GM19397 (cell line): ENCODE measurements at regions not wholly inside any gene's neighbourhood (a gene's known extent, or its start where the extent isn't known, plus 50 kb on each side); places are given as distances from the start of the nearest gene placed in this dataset.
"Not testable (repeated sequence)": the region's sequence is repeated elsewhere in the genome, so short reads cannot be mapped to it uniquely, and the experiment has no call there.

Experiments used
- ATAC-seq: cut with Tn5 transposase; IDR thresholded peaks from one replicate; pipeline ENCODE4 v1.9.1; 2021; ENCODE audit warnings: mild to moderate bottlenecking, moderate library complexity; ENCODE audit not compliant: unreplicated experiment

DNA sequence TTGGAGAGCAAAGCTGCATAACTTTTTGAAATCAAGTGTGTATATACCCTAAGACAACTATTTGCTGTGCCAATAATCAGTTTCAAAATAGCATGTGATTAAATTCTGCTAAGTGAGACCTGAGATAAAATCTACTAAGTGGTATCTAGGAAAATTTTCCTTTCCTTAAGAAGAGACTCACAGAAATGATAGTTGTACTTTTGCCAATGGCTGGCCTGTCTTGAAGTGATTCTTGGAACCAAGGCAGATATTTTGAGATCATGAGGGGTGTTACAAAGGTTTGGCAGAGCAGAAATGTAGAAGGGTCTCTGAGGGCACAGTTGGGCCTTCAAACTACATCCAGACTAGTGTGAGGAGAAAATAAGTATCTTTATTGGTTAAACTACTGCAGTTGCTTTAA, 902.6 kb upstream of the TENM4 start:
- no peak for ATAC-seq

DNA sequence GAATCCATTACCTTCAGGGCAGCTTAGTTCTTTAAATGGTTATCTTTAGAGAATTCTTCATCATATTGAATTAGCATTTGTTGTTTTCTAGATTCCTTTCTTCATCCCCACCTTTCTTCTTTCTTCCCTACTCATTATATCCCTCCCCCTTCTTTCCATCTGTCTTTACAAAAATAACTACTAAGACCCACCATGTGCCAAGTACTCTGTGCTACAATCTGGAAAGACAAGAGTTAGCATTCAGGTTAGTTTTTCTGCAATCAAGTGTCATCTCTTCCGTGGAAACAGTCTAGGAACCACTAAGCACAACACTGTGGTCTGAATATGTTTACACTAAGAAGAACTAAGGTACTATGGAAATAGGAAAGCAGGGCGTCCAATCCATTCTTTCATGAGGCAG, 897.4 kb upstream of the TENM4 start:
- ATAC-seq = no peak

DNA sequence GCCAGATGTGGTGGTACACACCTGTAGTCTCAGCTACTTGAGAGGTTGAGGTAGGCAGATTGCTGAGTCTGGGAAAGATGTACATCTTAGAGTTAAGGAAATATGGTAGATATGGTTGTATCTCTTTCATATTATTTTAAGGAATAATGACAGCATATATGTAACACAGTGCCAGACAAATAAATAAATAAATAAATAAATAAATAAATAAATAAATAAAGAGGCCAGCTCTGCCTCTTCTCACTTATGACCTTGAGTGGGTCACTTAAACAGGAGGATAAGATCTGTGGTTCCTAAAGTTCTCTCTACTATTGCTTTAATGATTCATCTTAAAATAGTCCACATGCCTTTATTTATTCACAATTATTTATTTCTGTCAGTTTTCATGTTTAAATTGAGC, 890.9 kb upstream of the TENM4 start:
- ATAC-seq = no peak

DNA sequence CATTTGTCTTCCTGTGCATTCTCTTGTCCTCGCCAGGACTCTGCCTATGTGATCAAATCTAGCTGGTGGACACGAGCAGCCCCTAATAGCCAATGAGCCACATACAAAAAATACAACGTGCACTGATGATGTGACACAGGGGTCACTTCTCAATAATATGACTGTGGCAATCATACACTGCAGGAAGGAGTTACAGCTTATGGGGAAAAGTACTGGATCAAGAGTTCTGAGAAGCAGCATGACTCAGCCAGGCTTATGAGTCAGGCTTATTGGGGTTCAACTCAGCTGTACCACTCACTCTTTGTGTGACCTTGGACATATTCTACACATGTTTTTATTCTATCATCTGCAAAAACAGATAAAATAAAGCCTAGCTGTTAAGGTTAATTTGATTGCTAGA, 889.4 kb upstream of the TENM4 start:
- ATAC-seq = no peak

DNA sequence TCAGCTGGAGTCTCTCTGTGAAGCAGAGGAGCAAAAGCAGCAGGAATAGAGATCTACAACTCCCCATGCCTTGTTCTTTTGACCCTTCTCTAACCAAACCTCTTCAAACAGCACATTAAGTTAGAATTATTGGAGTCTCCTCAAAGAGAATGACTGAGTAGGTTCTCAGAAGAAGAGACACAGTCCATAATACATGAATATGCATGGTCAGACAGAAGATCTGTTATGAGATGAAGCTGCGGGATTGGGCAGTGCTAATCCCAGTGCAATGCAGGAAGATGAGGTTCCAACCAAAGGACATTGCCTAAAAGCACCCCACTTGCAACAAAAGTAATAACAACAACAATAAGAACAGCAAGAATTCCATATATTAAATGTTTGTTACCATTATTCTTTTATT, 887.9 kb upstream of the TENM4 start:
- ATAC-seq = no peak

DNA sequence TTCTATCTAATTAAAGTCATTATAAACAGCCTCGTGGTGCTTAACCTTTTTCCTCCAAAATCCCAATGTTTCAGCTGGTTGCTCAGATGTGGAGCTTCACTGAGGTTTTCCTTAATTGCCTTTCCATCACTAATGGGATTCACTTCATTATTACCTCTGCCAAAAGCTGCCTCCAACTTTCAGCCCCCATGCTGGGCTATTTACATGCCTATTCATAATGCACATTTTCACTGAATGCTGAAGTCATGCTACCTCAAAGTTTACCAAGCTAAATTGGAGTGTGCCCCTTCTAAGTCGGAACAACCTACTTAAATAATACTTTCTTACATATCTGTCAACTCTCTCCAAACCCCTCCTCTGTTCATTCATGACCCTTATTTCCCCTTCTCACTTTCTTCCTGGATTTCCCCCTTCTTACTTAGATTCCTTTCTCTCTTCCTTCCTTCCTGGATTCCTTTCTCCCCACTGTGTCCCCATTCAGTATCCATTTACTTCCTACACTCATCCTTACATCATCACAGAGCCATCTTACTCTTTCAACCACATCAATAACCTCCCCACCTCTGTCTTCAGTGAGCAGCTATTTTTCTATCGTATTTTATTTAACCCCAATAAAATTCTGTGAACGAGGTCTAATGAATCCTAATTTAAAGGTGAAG, 887.3 kb upstream of the TENM4 start:
- ATAC-seq = no peak

DNA sequence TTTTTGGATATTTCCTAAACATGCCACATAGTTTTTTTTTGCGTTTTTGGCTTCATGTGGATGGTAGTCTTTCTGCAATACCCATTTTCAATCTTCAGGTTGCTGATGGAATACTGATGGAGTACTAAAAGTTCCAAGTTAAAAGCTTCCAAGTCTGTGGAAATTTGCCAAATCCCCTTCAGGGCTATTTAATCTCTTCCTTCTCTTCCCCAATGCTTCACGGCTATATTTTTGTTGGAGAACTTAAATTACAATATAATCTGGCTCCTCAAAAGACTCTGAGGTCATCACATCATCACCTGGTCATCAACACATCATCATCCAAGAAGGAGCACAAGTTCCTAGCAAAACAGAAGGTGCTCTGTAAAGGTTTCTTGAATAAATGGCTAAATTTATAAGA, 881.0 kb upstream of the TENM4 start:
- no peak for ATAC-seq

DNA sequence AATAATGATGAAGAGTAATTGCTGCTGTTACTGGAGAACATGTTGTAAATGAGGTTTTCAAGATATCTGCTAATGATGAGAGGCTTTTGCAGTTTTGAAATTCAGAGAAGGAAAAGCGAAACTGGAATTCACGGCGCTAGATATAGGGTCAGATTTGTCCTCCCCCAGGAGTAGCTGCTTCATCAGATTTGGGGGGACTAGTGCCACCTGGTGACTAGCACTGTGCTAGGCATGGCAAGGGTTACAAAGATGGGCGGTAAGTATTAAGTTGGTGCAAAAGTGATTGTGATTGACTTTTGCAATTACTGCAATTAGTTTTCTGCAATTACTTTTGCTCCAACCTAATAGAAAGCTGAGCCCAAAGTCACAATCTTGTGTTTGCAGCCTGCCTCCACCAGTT, 879.9 kb upstream of the TENM4 start:
- no peak for ATAC-seq

DNA sequence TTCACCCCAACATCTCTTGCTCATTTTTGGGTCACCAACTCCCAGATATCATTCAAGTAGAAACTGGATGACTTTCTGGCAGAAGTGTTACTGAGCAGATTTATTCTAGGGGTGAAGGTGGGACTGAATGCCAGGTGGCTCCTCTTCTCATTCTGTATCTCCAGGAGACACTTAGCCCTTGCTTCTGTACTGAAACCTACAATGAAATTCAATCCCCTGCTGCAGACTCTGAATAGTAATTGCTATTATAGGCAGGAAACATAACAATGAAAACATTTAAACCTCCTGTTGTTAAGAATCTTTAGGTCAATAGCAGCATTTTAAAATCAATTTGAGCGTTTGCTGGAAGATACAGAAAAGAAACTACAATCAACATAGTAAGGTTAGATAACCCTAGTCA, 879.4 kb upstream of the TENM4 start:
- ATAC-seq = no peak

DNA sequence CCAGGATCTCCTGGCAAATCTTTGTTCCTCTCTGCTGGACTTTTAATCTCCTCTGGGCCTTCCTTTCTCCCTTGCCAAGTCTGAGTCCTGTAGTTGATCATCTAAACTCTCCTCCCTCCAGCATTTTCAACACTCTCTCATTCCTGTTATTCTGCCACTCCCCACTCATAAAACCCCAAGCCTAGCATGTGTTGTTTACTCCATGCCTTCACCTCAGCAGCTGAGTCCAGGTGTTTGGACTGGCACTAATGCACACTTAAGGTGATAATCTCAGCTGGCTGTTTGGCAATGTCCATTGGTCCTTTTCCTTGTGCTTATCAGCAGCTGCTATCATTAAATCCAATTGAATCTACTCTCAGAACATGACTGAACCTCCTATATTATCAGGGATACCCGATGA, 876.8 kb upstream of the TENM4 start:
- no peak for ATAC-seq

DNA sequence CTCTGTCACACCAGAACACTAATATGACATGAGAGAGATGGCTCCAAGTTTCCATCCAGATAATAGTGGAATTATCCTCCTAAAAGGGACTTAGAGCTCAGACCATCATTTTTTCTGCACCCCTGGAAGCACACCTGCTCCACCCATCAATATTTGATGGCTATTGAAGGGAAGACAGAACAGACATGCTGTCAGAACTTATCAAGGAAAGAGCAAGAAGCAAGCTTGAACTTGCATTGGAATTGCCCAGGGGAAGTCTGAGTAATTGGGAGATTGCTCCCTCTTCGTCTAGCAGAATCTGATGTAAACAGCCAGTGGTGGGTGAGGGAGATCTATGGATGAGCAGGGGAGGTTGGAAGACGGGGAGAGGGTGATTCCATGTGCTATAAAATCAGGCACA, 874.4 kb upstream of the TENM4 start:
- no peak for ATAC-seq

DNA sequence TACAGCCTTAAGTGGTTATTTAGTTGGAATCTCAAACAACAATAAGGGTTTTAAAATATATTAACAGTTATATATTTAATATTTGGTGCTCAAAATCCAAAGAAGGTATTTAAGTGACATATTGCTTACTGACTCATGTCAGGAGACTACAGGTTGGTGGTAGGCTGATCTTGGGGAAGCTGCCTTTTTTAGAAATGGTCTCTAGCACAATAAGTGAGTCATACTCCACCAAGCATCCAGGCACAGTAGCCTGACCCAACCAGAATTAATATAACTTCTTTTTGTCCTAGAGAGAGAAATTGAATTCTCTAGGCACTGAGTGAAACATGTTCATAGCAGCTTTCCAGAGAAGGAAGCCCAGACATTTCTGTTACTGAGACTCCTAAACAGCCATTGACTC, 868.5 kb upstream of the TENM4 start:
- no peak for ATAC-seq

DNA sequence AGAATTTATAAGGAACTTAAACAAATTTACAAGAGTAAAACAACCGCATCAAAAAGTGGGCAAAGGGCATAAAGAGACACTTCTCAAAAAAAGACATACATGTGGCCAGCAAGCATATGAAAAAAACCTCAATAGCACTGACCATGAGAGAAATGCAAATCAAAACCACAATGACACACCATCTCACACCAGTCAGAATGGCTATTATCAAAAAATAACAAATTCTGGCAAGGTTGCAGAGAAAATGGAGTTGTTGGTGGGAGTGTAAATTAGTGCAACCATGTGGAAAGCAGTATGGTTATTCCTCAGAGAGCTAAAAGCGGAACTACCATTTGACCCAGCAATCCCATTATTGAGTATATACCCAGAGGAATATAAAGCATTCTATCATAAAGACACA, 866.8 kb upstream of the TENM4 start:
- no peak for ATAC-seq

DNA sequence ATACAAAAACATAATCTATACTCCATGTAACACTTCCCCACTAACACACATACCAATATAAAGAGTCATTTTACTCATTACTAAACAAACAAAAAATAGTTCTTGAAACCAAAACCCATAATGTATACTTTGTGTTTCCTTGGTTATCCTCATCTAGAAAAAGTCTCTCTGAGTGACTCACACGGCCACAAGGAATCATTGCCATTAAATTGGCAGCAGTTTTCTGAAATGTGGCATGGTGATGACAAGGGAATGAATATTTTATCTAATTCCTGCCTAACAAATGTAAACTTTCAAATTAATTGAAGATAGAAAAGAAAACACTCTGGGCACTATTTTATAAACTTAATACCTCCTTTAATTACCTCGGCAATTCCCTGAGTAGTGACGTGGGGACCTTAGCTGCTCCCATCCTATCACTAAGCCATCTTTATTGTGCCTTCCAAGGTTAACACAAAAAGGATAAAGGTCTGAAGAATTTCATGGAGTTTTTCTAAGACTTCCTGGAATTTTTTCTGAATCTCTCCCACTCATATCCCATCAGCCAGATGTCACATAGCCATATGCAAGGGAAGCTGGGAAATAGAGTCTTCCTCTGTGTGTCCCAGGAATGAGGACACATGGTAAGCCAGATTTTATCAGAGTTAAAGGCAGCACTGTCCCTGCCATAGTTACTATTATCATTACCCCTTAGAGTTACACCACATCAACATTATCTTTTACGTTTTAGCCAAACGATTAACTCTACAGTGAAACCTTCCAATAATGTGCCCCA, 857.2 kb upstream of the TENM4 start:
- no peak for ATAC-seq

DNA sequence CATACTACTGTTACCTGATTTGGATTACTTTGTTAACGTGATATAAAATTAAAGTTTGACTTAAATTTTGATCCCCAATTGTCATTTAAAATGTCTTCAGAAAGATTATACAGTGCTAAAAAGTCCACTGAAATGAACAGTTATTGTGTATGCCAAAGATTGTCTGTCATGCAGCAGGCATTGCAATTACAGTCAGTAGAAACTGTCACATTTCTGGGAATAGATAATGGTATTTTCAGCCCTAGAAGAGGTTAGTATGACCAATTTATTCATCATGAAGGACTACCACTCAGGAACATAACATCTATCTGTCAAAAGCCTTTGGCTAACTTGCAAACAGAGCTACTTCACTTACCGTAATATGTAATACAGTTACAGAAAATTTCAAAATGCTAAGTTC, 852.5 kb upstream of the TENM4 start:
- no peak for ATAC-seq

DNA sequence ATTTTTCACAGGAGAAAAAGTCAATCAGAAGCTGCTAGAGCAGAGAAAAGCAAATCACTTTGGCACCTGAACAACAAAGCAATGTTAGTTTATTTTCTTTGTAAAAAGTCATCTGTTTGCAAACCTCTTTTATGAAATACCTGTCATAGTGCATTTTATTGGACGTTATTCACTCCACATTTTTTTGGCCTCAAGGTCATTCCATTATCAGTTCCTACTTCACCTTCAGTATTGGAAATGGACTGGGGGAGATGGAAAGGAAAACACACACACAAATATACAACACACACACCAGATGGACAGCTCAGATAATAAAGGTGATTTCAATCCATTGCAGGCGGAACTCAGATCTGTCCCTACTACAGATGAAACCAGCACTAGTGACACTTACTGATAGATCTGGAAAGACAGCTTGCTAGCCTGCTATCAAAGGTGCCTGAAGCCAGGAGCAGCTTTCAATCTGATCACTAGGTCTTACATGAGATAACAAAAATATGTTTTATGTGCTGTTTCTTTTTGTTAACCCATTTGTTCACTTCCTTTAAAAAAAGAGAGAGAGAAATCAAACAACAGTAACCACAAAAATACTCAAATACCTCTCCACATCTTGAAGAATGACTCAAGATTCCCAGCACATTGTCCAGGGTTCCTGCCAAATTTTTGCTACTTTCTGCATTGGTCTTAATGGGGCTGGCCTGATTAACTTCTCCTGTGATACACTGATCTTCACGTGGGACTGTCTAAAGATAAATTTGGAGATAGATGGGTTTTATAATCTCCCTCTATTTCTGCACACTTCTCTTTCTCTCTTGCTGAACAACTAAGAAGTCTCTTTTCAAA, 844.3 kb upstream of the TENM4 start:
- ATAC-seq = no peak

DNA sequence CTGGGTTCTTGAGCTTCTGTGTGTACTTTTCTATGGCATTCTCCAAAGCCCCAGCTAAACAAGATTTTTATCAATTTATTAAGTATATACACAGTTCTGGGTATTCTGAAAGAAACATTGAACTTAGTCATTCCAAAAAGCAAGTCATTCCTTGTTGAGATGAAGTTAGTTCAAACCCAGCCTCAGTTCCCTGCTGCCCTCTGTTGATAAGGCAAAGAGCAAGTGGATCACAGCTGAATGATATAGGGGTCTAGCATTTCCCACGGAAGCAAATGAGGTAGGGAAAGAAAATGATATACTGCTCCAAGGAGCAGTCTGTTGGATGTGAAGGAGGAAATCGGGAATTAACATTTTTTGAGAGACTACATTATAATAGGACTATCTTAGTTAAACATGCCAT, 841.8 kb upstream of the TENM4 start:
- ATAC-seq = no peak

DNA sequence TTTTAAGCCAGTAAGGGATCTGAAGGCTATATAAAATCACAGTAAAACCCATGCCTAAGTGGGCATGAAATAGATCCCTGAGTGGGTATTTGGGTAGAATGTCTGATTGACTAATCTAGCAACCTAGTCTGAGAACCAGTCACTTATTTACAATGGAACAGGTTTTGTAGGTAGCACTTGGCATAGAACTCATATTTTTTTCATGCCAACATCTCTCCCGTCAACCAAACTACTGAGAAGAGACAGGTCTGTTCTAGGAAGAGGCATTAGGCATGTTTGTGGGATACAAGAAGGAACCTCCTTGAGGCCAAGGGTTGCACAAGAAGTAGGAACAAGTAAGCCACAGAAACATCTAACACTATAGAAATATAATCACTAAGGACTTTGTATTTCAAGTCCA, 840.4 kb upstream of the TENM4 start:
- ATAC-seq = no peak

DNA sequence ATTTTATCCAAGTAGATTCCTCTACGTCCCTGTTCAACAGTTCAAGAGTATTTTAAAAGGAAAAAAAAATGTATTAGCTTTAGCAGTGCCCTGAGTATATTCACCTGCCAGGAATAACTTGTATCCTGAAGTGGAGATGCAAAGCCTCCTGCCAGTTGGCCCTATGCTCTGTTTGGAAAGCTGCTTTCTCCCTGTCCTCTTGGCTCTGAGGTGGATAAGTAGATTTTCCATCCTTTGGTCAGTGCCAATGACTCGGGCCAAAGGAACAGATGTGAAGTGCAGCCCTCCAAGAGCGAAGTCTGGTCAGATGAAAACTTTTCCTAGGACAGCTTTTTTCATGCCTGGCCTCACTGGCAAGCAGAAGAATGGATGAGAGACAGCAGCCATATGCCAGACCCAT, 839.9 kb upstream of the TENM4 start:
- ATAC-seq = no peak

DNA sequence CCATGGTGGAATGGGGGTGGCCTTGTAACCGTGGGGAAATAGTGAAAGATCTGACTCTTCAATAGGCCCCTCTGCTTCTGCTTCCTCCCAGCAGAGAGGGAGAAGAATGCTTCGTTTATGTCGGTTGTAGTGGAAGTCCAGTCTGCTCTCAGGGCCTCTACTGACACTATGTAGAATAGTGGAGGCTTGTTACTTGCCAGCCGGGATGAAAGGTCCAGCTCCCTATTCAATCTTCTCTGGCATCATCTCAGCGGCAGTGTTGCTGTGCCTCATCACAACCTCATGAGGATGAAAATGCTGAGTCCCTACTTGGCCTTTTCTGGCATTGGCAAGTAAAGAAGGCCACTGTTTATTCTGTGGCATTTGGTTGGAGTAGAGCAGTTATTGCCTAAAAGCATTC, 820.9 kb upstream of the TENM4 start:
- ATAC-seq = no peak

DNA sequence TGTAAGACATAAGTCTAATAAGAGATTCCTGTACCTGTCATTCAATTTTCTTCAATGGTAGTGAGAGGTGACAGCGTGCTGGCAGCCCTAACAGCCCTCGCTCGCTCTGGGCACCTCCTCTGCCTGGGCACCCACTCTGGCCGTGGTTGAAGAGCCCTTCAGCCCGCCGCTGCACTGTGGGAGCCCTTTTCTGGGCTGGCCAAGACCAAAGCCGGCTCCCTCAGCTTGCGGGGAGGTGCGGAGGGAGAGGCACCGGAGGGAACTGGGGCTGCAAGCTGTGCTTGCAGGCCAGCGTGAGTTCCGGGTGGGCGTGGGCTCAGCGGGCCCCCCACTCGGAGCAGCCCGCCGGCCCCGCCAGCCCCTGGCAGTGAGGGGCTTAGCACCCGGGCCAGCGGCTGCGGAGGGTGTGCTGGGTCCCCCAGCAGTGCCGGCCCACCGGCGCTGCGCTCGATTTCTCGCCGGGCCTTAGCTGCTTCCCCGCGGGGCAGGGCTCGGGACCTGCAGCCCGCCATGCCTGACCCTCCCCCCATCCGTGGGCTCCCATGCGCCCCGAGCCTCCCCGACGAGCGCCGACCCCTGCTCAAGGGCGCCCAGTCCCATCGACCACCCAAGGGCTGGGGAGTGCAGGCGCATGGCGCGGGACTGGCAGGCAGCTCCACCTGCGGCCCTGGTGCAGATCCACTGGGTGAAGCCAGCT, 816.6 kb upstream of the TENM4 start:
- not testable (repeated sequence) for ATAC-seq
